Mesothelial cell of epicardium (in vitro differentiated cells): ENCODE measurements at regions not wholly inside any gene's neighbourhood (a gene's known extent, or its start where the extent isn't known, plus 50 kb on each side); places are given as distances from the start of the nearest gene placed in this dataset.
A peak's percentile ranks its signal among the peaks of the same experiment; 100 is the strongest.

Source experiments
- DNase-seq, 2 experiments: peaks; one replicate each; pipeline ENCODE4 v3.0.0; 2021; ENCODE audit warnings: low spot score in 2 of 2; ENCODE audit not compliant: unreplicated experiment in 2 of 2
- H3K27ac Mint-ChIP-seq: 2 replicates; pipeline ENCODE4 v1.8.0; 2021; ENCODE audit warnings: mixed read lengths
- H3K27me3 Mint-ChIP-seq: 2 replicates; pipeline ENCODE4 v1.8.0; 2021; ENCODE audit warnings: low read depth, mixed read lengths
- H3K36me3 Mint-ChIP-seq: 2 replicates; pipeline ENCODE4 v1.8.0; 2021; ENCODE audit warnings: mixed read lengths
- H3K4me1 Mint-ChIP-seq: 2 replicates; pipeline ENCODE4 v1.8.0; 2021; ENCODE audit warnings: mixed read lengths
- H3K4me3 Mint-ChIP-seq: 2 replicates; pipeline ENCODE4 v1.8.0; 2021; ENCODE audit warnings: mild to moderate bottlenecking, moderate library complexity, mixed read lengths
- H3K9me3 Mint-ChIP-seq: 2 replicates; pipeline ENCODE4 v1.8.0; 2021; ENCODE audit warnings: mixed read lengths
- TF ChIP-seq, protein P1 (sequence below): fragments of 200-600 bp; sonication (generic); IDR thresholded peaks from one replicate; pipeline ENCODE4 v1.5.0; 2021; ENCODE audit warnings: antibody characterized with exemption; ENCODE audit not compliant: unreplicated experiment

DNA sequence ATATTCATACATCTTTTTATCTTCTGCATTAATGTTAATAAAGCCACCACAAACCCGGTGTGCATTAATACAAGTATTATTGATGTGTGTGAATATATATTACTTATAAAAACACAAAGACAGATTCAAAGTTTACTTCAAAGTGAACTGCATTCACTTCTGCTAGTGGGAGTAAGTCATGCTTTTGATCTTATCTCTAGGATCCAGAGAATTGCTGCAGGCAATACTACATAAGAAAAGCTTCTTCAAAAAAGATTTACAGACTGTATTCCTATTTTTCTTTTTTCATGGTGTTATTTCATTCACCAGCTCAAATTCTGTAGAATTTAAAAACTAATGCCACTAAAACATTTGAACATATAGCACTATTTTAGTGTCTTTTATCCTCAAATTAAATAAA, 87.5 kb upstream of the CBLB start:
- Mint-ChIP-seq H3K4me1 (peaks cover 62% of the 10 kb centered on the region), H3K27ac (no peak overlapping the region), H3K4me3 (no peak overlapping the region), H3K9me3 (peaks cover 4% of the 10 kb centered on the region), H3K27me3 (no peaks in the 10 kb centered on the region), H3K36me3 (peaks cover 3% of the 10 kb centered on the region)
- no peak for DNase-seq
- TF ChIP-seq, protein P1, sequence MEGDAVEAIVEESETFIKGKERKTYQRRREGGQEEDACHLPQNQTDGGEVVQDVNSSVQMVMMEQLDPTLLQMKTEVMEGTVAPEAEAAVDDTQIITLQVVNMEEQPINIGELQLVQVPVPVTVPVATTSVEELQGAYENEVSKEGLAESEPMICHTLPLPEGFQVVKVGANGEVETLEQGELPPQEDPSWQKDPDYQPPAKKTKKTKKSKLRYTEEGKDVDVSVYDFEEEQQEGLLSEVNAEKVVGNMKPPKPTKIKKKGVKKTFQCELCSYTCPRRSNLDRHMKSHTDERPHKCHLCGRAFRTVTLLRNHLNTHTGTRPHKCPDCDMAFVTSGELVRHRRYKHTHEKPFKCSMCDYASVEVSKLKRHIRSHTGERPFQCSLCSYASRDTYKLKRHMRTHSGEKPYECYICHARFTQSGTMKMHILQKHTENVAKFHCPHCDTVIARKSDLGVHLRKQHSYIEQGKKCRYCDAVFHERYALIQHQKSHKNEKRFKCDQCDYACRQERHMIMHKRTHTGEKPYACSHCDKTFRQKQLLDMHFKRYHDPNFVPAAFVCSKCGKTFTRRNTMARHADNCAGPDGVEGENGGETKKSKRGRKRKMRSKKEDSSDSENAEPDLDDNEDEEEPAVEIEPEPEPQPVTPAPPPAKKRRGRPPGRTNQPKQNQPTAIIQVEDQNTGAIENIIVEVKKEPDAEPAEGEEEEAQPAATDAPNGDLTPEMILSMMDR: no peak

DNA sequence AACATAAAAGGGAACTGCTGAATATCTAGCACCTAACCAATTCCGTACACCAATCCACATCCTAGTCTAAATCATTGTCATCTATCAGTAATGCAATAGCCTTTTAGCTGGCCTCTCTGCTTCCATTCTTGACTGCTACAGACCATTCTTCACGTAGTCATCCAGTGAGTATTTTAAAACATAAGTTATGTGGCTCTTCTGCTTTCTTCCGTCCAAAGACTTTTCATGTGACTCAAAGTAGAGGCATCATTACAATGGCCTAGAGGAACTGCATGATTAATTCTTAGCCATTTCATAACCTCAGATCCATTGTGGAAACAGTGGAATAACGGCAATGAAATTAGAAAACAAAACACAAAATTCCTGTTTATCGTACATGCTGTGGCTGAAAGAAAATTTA, 88.9 kb upstream of the CBLB start:
- Mint-ChIP-seq H3K4me3 (no peak overlapping the region), H3K27me3 (no peaks in the 10 kb centered on the region), H3K9me3 (peaks cover 11% of the 10 kb centered on the region), H3K27ac (peak overlapping the region; percentile 55), H3K36me3 (peaks cover 6% of the 10 kb centered on the region), H3K4me1 (peaks cover 58% of the 10 kb centered on the region)
- TF ChIP-seq, protein P1: no peak
- DNase-seq: no peak

DNA sequence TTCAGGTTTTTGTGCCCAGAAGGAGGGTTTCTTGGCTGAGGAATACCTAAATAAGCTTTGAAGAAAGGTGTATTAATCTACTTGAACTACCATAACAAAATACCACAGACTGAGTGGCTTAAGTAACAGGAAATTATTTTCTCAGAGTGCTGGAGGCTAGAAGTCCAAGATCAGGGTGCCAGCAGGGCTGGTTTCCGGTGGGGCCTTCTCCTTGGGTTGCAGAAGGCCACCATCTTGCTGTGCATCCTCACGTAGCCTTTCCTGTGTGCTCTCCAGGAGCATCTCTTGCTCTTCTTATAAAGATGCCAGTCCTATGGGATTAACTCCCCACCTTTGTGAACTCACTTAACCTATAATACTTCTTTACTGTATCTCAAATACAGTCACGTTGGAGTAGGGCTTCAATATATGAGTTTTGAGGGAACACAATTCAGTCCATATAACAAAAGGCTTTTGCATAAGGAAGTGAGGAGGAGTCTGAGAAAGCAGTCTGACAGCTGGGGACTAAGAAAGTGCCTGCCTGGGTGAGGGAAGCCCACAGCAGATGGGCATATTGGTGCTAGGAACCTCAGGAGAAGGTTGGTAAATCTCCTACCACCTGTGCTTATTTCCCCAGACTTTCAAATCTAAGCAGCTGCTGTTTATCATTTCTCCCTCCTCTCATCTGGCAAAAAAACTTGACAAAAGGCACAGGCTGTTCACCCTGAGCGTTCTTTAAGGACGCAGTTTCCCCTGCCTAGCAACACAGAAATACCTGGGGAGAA, 89.6 kb upstream of the CBLB start:
- peaks cover 6% of the 10 kb centered on the region for H3K36me3 Mint-ChIP-seq
- no peak for DNase-seq
- no peak overlapping the region for H3K4me3 Mint-ChIP-seq
- peaks cover 58% of the 10 kb centered on the region for H3K4me1 Mint-ChIP-seq
- peak overlapping the region; percentile 55 for H3K27ac Mint-ChIP-seq
- H3K27me3 Mint-ChIP-seq: no peaks in the 10 kb centered on the region
- H3K9me3 Mint-ChIP-seq: peaks cover 11% of the 10 kb centered on the region
- TF ChIP-seq, protein P1: no peak

DNA sequence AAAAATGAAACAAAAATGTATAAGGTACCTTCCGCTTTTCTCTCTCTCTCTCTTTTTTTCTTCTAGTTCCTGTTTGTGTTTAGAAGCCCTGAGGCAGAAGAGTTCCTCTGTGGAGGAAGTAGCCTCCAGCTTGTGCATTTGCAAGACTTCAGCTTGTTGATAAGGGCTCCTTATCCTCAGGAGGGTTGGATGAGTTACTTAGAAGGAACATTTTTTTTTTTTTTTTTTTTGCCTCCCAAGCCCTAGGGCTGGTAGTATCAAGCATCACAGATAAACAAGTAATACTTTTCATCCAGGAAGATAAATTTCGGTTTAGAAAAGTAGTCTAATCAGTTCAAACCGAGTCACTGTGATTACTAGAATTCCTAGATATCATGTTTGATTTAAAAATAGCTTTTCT, 91.0 kb upstream of the CBLB start:
- Mint-ChIP-seq H3K9me3 (peaks cover 11% of the 10 kb centered on the region), H3K4me3 (no peak overlapping the region), H3K36me3 (peaks cover 6% of the 10 kb centered on the region), H3K4me1 (peaks cover 56% of the 10 kb centered on the region), H3K27me3 (no peaks in the 10 kb centered on the region), H3K27ac (peak overlapping the region; percentile 76)
- no peak for DNase-seq
- TF ChIP-seq, protein P1: no peak

DNA sequence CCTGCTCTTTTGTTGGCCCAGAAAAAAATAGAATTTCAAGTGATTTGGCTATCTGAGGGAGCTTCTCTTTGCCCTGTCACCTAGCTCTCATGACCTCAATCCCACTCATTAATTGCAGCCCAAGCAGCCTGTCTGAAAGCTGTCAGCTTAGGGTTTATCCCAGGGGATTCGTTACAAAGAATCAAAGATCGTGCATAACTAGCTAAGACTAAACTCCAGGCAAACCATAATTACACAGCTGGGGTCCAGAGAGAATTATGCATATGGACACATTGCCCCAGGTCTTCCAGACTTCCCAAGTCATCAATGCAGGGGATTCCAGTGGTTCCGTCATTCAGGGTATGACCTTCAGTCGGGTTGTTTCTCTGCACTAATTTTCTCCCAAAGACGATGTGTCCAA, 91.6 kb upstream of the CBLB start:
- Mint-ChIP-seq H3K27me3 (no peaks in the 10 kb centered on the region), H3K9me3 (peaks cover 11% of the 10 kb centered on the region), H3K4me1 (peaks cover 54% of the 10 kb centered on the region), H3K36me3 (peaks cover 6% of the 10 kb centered on the region), H3K27ac (peak overlapping the region; percentile 36), H3K4me3 (no peak overlapping the region)
- TF ChIP-seq, protein P1: no peak
- no peak for DNase-seq
